HepG2 (cell line): ENCODE measurements at regions not wholly inside any gene's neighbourhood (a gene's known extent, or its start where the extent isn't known, plus 50 kb on each side); places are given as distances from the start of the nearest gene placed in this dataset.

Experiments
- ATAC-seq: fragments of 200-7000 bp; cut with Tn5 transposase; 3 replicates; pipeline ENCODE4 v1.9.1; 2020; ENCODE audit warnings: mild to moderate bottlenecking, moderate library complexity
- BruUV-seq: library from RNA; stranded (reverse); fragments of 400-500 nt; replicated peaks from 2 replicates; lab custom pipeline; 2021; lab: Mats Ljungman, UMichigan
- CTCF ChIA-PET: fragments of 300-600 bp; formaldehyde crosslinking; extraction: SDS; loops from one replicate; lab custom pipeline; 2021; ENCODE audit warnings: low total read pairs, inconsistent platforms, low intra/inter-chr PET ratio; lab: Yijun Ruan, JAX
- POLR2A ChIA-PET: fragments of 350-600 bp; sonication (Branson Sonifier 250); formaldehyde crosslinking; loops from one replicate; lab custom pipeline; 2020; ENCODE audit warnings: antibody characterized with exemption, inconsistent platforms; lab: Yijun Ruan, JAX
- DNase-seq: peaks from one replicate; pipeline ENCODE4 v3.0.0-alpha.2; 2015; ENCODE audit warnings: low spot score
- FAIRE-seq: peaks from 3 replicates; lab custom pipeline; 2011; peaks lifted over from hg19 to GRCh38; lab: Jason Lieb, UNC
- H2AFZ ChIP-seq: one replicate; pipeline ENCODE4 v1.6.1; 2011; ENCODE audit warnings: low read length, inconsistent platforms
- H3K27ac ChIP-seq: fragments of 300-600 bp; 3 replicates; pipeline ENCODE4 v1.8.0; 2011; ENCODE audit warnings: mixed run types, mild to moderate bottlenecking, mixed read lengths, low read length, inconsistent platforms; ENCODE audit not compliant: insufficient read depth; ENCODE audit errors: extremely low read length
- H3K27me3 ChIP-seq, 2 experiments: fragments of 200-600 bp in 1 of 2; 2 replicates in 1 of 2; 3 replicates in 1 of 2; pipeline versions ENCODE4 v1.6.0 to v1.8.0; 2011; ENCODE audit warnings: low read length in 2 of 2, mild to moderate bottlenecking in 2 of 2, moderate library complexity in 2 of 2, inconsistent platforms in 1 of 2; ENCODE audit not compliant: insufficient read depth in 2 of 2, control insufficient read depth in 1 of 2
- H3K36me3 ChIP-seq, 2 experiments: fragments of 200-600 bp in 1 of 2; replicated peaks in 1 of 2; 2 replicates in 1 of 2; 3 replicates in 1 of 2; pipeline versions ENCODE4 v1.5.1 to v1.8.0; 2011; ENCODE audit warnings: low read length in 2 of 2, inconsistent platforms in 1 of 2; ENCODE audit not compliant: insufficient read depth in 2 of 2, control insufficient read depth in 1 of 2
- H3K4me1 ChIP-seq: 2 replicates; pipeline ENCODE4 v1.5.1; 2012; ENCODE audit warnings: low read length, inconsistent platforms; ENCODE audit not compliant: insufficient read depth
- H3K4me2 ChIP-seq: 2 replicates; pipeline ENCODE4 v1.6.0; 2011; ENCODE audit warnings: low read depth, low read length, inconsistent platforms
- H3K4me3 ChIP-seq, 3 experiments: fragments of 200-600 bp in 1 of 3; sonication (generic), shearing (Covaris generic) in 1 of 3; replicated peaks in 1 of 3; 2 replicates each; pipeline ENCODE4 v1.5.1; 2011 to 2016; ENCODE audit warnings: low read length in 3 of 3, inconsistent platforms in 2 of 3, low read depth in 2 of 3, mild to moderate bottlenecking in 2 of 3, control low read depth in 1 of 3, mixed read lengths in 1 of 3; ENCODE audit not compliant: insufficient read depth in 1 of 3
- H3K79me2 ChIP-seq: one replicate; pipeline ENCODE4 v1.6.1; 2011; ENCODE audit warnings: low read length, inconsistent platforms; ENCODE audit not compliant: insufficient read depth
- H3K9ac ChIP-seq: 2 replicates; pipeline ENCODE4 v1.6.0; 2011; ENCODE audit warnings: mild to moderate bottlenecking, low read depth, low read length, inconsistent platforms; ENCODE audit not compliant: insufficient read depth
- H3K9me3 ChIP-seq: 2 replicates; pipeline ENCODE4 v1.5.1; 2012; ENCODE audit warnings: mild to moderate bottlenecking, low read length
- H4K20me1 ChIP-seq: 2 replicates; pipeline ENCODE4 v1.6.0; 2011; ENCODE audit warnings: inconsistent platforms, mild to moderate bottlenecking, low read length, moderate library complexity; ENCODE audit not compliant: insufficient read depth
- CCDC6 ChIP-seq: sonication (generic); formaldehyde crosslinking; IDR thresholded peaks from 2 replicates; pipeline ENCODE4 v1.8.1; 2022; ENCODE audit warnings: mild to moderate bottlenecking, missing genetic modification reagents, moderate library complexity
- CEBPB ChIP-seq: IDR thresholded peaks from 2 replicates; pipeline ENCODE4 v1.6.1; 2011; ENCODE audit warnings: low read depth, low read length, improper control_type of control experiment, borderline replicate concordance
- SPEN ChIP-seq: sonication (generic); formaldehyde crosslinking; IDR thresholded peaks from 2 replicates; pipeline ENCODE4 v1.5.1; 2020; ENCODE audit warnings: low read depth, mild to moderate bottlenecking, missing genetic modification reagents
- WGBS: methylation state at CpG from one replicate; pipeline ENCODE4 v1.1.6; 2017; ENCODE audit warnings: low lambda C conversion rate; 5-methylcytosine and 5-hydroxymethylcytosine counted together
- in situ Hi-C: cut with HindIII; loops from 2 replicates; pipeline ENCODE4 v1.10.0; 2017; ENCODE audit warnings: low pct_unique_long_range_greater_than_20kb; ENCODE audit not compliant: extremely low pct_ligation_motif_present
- intact Hi-C: fragments of 100-400 bp; cut with micrococcal nuclease; formaldehyde crosslinking; loops from one replicate; pipeline ENCODE4 v1.10.0; 2022; ENCODE audit not compliant: unreplicated experiment
- TF ChIP-seq, protein P1 (sequence below): IDR thresholded peaks from 2 replicates; pipeline ENCODE4 v1.6.1; 2016; ENCODE audit warnings: missing compliant biosample characterization, missing genetic modification reagents, borderline replicate concordance
- TF ChIP-seq, protein P2 (sequence below): sonication (generic); formaldehyde crosslinking; IDR thresholded peaks from 2 replicates; pipeline ENCODE4 v1.4.0; 2020; ENCODE audit warnings: mild to moderate bottlenecking, missing genetic modification reagents

DNA sequence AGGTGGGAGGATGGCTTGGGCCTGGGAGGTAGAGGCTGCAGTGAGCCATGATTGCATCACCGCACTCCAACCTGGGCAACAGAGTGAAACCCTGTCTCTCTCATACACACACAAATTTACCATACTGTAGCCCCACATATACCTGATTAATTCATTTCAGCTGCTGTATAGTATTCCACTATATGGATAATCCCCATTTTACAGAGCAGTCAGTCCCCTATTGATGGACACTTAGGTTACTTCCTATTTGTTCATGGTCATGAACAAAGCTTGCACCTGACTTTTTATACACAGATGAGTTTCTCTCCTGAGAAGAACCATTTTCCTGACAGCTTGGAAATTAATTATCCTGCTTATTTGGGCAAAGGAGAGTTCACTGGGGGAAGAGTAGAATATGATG is 59.2 kb downstream of the EMX2 start:
- Histone ChIP-seq H4K20me1 (no peaks in the 10 kb centered on the region; the same call in 1 of the 2 replicates), H3K4me1 (no peaks in the 10 kb centered on the region), H3K79me2 (no peaks in the 10 kb centered on the region), H3K9me3 (no peaks in the 10 kb centered on the region), H3K4me2 (no peak overlapping the region), H3K27ac (no peak overlapping the region), H2AFZ (no peak overlapping the region), H3K27me3 (peaks cover 0 to 6% of the 10 kb centered on the region in 2 experiments; a peak in 2 of 5 replicates), H3K4me3 (no peak overlapping the region), H3K36me3 (no peaks in the 10 kb centered on the region), H3K9ac (no peak overlapping the region)
- FAIRE-seq (no peak), DNase-seq (no peak), ATAC-seq (no peak)
- ChIA-PET CTCF (no interaction called here), POLR2A (no interaction called here)
- BruUV-seq = no TSS peak
- TF ChIP-seq SPEN (CRISPR knock-in tag) = no peak
- TF ChIP-seq, protein P1, sequence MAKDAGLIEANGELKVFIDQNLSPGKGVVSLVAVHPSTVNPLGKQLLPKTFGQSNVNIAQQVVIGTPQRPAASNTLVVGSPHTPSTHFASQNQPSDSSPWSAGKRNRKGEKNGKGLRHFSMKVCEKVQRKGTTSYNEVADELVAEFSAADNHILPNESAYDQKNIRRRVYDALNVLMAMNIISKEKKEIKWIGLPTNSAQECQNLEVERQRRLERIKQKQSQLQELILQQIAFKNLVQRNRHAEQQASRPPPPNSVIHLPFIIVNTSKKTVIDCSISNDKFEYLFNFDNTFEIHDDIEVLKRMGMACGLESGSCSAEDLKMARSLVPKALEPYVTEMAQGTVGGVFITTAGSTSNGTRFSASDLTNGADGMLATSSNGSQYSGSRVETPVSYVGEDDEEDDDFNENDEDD (CRISPR knock-in tag) = no peak
- TF ChIP-seq CCDC6 (CRISPR knock-in tag) = no peak
- TF ChIP-seq, protein P2, sequence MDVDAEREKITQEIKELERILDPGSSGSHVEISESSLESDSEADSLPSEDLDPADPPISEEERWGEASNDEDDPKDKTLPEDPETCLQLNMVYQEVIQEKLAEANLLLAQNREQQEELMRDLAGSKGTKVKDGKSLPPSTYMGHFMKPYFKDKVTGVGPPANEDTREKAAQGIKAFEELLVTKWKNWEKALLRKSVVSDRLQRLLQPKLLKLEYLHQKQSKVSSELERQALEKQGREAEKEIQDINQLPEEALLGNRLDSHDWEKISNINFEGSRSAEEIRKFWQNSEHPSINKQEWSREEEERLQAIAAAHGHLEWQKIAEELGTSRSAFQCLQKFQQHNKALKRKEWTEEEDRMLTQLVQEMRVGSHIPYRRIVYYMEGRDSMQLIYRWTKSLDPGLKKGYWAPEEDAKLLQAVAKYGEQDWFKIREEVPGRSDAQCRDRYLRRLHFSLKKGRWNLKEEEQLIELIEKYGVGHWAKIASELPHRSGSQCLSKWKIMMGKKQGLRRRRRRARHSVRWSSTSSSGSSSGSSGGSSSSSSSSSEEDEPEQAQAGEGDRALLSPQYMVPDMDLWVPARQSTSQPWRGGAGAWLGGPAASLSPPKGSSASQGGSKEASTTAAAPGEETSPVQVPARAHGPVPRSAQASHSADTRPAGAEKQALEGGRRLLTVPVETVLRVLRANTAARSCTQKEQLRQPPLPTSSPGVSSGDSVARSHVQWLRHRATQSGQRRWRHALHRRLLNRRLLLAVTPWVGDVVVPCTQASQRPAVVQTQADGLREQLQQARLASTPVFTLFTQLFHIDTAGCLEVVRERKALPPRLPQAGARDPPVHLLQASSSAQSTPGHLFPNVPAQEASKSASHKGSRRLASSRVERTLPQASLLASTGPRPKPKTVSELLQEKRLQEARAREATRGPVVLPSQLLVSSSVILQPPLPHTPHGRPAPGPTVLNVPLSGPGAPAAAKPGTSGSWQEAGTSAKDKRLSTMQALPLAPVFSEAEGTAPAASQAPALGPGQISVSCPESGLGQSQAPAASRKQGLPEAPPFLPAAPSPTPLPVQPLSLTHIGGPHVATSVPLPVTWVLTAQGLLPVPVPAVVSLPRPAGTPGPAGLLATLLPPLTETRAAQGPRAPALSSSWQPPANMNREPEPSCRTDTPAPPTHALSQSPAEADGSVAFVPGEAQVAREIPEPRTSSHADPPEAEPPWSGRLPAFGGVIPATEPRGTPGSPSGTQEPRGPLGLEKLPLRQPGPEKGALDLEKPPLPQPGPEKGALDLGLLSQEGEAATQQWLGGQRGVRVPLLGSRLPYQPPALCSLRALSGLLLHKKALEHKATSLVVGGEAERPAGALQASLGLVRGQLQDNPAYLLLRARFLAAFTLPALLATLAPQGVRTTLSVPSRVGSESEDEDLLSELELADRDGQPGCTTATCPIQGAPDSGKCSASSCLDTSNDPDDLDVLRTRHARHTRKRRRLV (CRISPR knock-in tag) = no peak
- peak; percentile 41; the same call in 1 of the 2 replicates for TF ChIP-seq CEBPB
- intact Hi-C loops (no loop called here), in situ Hi-C loops (no loop called here)
- WGBS = 40% methylated on average over 1 of the region's 1 CpG
